Uterus (tissue), 3 donors: ENCODE measurements at regions not wholly inside any gene's neighbourhood (a gene's known extent, or its start where the extent isn't known, plus 50 kb on each side); places are given as distances from the start of the nearest gene placed in this dataset.

ENCODE experiments used
- DNase-seq, 2 donors: peaks; one replicate each; pipeline ENCODE4 v3.0.0-alpha.2; 2019 to 2020
- H3K27ac ChIP-seq, 2 donors: fragments of 200-600 bp; sonication (generic); 1 replicate in 1 of 2; 2 replicates in 1 of 2; pipeline ENCODE4 v1.5.1; 2016 to 2018
- H3K27me3 ChIP-seq, 2 donors: fragments of 200-600 bp; sonication (generic); one replicate each; pipeline ENCODE4 v1.5.1; 2018 to 2019; ENCODE audit warnings: control low read depth in 1 of 2
- H3K36me3 ChIP-seq, 2 donors: fragments of 200-600 bp; sonication (generic); one replicate each; pipeline ENCODE4 v1.5.1; 2019; ENCODE audit warnings: control low read depth in 1 of 2
- H3K4me1 ChIP-seq, 2 donors: fragments of 200-600 bp; sonication (generic); one replicate each; pipeline ENCODE4 v1.5.1; 2018 to 2019; ENCODE audit warnings: control low read depth in 1 of 2
- H3K4me3 ChIP-seq, 2 donors: fragments of 200-600 bp; sonication (generic); 1 replicate in 1 of 2; 2 replicates in 1 of 2; pipeline ENCODE4 v1.5.1; 2018 to 2019; ENCODE audit warnings: mild to moderate bottlenecking in 1 of 2
- H3K9me3 ChIP-seq, 2 donors: fragments of 200-600 bp; sonication (generic); one replicate each; pipeline ENCODE4 v1.5.1; 2019; ENCODE audit warnings: control low read depth in 1 of 2
- CTCF ChIP-seq, 4 experiments: fragments of 200-600 bp in 2 of 4; fragments of 450-650 bp in 2 of 4; sonication (generic) in 2 of 4; IDR thresholded peaks; one replicate each; pipeline ENCODE4 v1.5.1; 2016 to 2019; ENCODE audit warnings: antibody characterized with exemption in 4 of 4, mild to moderate bottlenecking in 2 of 4, moderate library complexity in 1 of 4
- POLR2A ChIP-seq, 2 donors: fragments of 450-650 bp; IDR thresholded peaks; one replicate each; pipeline ENCODE4 v1.6.1; 2016; ENCODE audit warnings: antibody characterized with exemption in 2 of 2, mild to moderate bottlenecking in 1 of 2, moderate library complexity in 1 of 2
- intact Hi-C: fragments of 100-400 bp; cut with DNase I; formaldehyde crosslinking; loops from one replicate; pipeline ENCODE4 v1.15.1; 2023; ENCODE audit warnings: low total_unique reads
- donor health status: DM: yes; HTN: yes; CAD: no.

GRCh38 chr3:31404871-31405270, 127.9 kb upstream of the STT3B start:
- Histone ChIP-seq H3K36me3 (no peaks in the 10 kb centered on the region), H3K9me3 (no peaks in the 10 kb centered on the region), H3K27ac (no peak overlapping the region), H3K4me1 (no peaks in the 10 kb centered on the region), H3K4me3 (no peak overlapping the region), H3K27me3 (no peaks in the 10 kb centered on the region)
- DNase-seq: no peak
- TF ChIP-seq CTCF (IDR thresholded peaks at IDR 0.05) (no peak), POLR2A (IDR thresholded peaks at IDR 0.05) (no peak)
- intact Hi-C loops: no loop called here

GRCh38 chr3:31405515-31405914, 127.2 kb upstream of the STT3B start:
- intact Hi-C loops: no loop called here
- H3K27ac ChIP-seq: no peak overlapping the region
- H3K4me1 ChIP-seq: no peaks in the 10 kb centered on the region
- TF ChIP-seq POLR2A (IDR thresholded peaks at IDR 0.05) (no peak), CTCF (IDR thresholded peaks at IDR 0.05) (no peak)
- DNase-seq: no peak
- H3K4me3 ChIP-seq: no peak overlapping the region
- no peaks in the 10 kb centered on the region for H3K9me3 ChIP-seq
- H3K27me3 ChIP-seq: no peaks in the 10 kb centered on the region
- H3K36me3 ChIP-seq: no peaks in the 10 kb centered on the region

GRCh38 chr3:31406896-31407295, 125.8 kb upstream of the STT3B start:
- Histone ChIP-seq H3K36me3 (no peaks in the 10 kb centered on the region), H3K9me3 (no peaks in the 10 kb centered on the region), H3K4me3 (no peak overlapping the region), H3K27me3 (no peaks in the 10 kb centered on the region), H3K27ac (no peak overlapping the region), H3K4me1 (no peaks in the 10 kb centered on the region)
- DNase-seq: no peak
- TF ChIP-seq POLR2A (IDR thresholded peaks at IDR 0.05) (no peak), CTCF (IDR thresholded peaks at IDR 0.05) (no peak)
- intact Hi-C loops: no loop called here

GRCh38 chr3:31407665-31408064, 125.1 kb upstream of the STT3B start:
- TF ChIP-seq CTCF (IDR thresholded peaks at IDR 0.05) (no peak), POLR2A (IDR thresholded peaks at IDR 0.05) (no peak)
- no peak for DNase-seq
- H3K27me3 ChIP-seq: no peaks in the 10 kb centered on the region
- H3K27ac ChIP-seq: no peak overlapping the region
- no peaks in the 10 kb centered on the region for H3K4me1 ChIP-seq
- intact Hi-C loops: no loop called here
- no peaks in the 10 kb centered on the region for H3K9me3 ChIP-seq
- no peak overlapping the region for H3K4me3 ChIP-seq
- H3K36me3 ChIP-seq: no peaks in the 10 kb centered on the region

- DNase-seq: no peak
- Histone ChIP-seq H3K9me3 (no peaks in the 10 kb centered on the region), H3K36me3 (no peaks in the 10 kb centered on the region), H3K27me3 (no peaks in the 10 kb centered on the region), H3K4me3 (no peak overlapping the region), H3K27ac (no peak overlapping the region), H3K4me1 (no peaks in the 10 kb centered on the region)
- TF ChIP-seq CTCF (IDR thresholded peaks at IDR 0.05): no peak
- no peak for TF ChIP-seq POLR2A (IDR thresholded peaks at IDR 0.05)
- intact Hi-C loops: no loop called here
Measured at GRCh38 chr3:31408720-31409119, 124.0 kb upstream of the STT3B start.
